LNCaP clone FGC (cell line): ENCODE measurements at regions not wholly inside any gene's neighbourhood (a gene's known extent, or its start where the extent isn't known, plus 50 kb on each side); places are given as distances from the start of the nearest gene placed in this dataset.

Experiments
- DNase-seq: peaks from one replicate; pipeline ENCODE4 v3.0.0-alpha.2; 2011; ENCODE audit warnings: low read depth
- H3K4me3 ChIP-seq: 2 replicates; pipeline ENCODE4 v1.5.1; 2011; ENCODE audit warnings: mild to moderate bottlenecking, low read depth, low read length, control low read depth
- TF ChIP-seq, protein P1 (sequence below): IDR thresholded peaks from 2 replicates; pipeline ENCODE4 v1.5.1; 2012; ENCODE audit warnings: mild to moderate bottlenecking; ENCODE audit not compliant: control insufficient read depth, insufficient read depth; ENCODE audit errors: extremely low read depth

DNA sequence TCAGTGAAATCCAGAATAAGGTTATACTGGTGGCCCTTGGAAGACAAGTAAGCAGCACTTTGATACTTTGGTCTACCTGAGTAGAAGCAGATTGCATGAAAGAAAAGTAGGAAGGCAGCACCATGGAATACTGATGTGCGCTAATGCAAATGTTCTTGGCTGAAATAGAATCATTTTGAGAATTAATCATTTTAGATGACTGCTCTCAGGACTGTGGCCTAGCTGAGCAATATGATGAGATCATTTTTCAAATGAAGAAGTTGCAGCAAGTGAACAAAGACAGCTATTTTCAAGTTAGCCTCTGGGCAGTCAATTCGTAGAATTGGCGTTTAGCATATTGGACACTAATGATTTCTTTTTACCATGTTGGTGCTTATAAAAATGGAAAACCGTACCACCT lies 483.5 kb downstream of the TMEM232 start:
- no peak for DNase-seq
- TF ChIP-seq, protein P1, sequence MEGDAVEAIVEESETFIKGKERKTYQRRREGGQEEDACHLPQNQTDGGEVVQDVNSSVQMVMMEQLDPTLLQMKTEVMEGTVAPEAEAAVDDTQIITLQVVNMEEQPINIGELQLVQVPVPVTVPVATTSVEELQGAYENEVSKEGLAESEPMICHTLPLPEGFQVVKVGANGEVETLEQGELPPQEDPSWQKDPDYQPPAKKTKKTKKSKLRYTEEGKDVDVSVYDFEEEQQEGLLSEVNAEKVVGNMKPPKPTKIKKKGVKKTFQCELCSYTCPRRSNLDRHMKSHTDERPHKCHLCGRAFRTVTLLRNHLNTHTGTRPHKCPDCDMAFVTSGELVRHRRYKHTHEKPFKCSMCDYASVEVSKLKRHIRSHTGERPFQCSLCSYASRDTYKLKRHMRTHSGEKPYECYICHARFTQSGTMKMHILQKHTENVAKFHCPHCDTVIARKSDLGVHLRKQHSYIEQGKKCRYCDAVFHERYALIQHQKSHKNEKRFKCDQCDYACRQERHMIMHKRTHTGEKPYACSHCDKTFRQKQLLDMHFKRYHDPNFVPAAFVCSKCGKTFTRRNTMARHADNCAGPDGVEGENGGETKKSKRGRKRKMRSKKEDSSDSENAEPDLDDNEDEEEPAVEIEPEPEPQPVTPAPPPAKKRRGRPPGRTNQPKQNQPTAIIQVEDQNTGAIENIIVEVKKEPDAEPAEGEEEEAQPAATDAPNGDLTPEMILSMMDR: no peak
- no peak overlapping the region for H3K4me3 ChIP-seq

DNA sequence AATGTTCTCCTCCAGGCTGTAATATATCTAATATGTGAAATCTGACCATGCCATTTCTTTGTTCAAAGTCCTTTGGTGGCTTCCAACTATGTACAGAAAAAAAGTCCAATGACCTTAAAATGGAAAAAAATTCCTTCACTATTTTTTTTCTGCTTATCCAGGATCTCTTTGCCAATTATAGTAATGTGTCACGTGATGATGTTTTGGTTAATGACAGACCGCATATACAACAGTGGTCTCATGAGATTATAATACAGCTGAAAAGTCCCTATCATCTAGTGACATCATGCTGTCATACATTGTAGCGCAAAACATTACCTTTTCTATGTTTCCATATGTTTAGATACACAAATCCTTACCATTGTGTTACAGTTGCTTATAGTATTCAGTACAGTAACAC lies 477.6 kb downstream of the TMEM232 start:
- H3K4me3 ChIP-seq: no peak overlapping the region
- DNase-seq: no peak
- TF ChIP-seq, protein P1: no peak

DNA sequence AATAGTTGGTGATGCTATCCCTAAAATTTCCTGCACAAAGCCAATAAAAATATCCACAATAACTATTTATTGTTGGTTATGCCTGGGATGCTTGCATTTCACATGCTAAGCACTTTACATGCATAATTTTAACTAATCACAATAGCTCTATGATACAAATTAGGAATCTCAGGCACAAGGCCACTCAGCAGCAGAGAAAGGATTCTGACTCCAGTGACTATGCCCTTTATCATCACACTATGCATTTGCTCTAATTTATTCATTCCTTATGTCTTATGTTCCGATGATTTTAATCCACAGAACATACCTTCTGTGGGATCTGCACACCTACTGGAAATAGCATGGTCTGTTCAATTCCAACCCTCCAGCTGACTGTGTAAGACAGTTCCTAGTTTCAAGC lies 476.1 kb downstream of the TMEM232 start:
- DNase-seq: no peak
- H3K4me3 ChIP-seq: no peak overlapping the region
- TF ChIP-seq, protein P1: no peak

DNA sequence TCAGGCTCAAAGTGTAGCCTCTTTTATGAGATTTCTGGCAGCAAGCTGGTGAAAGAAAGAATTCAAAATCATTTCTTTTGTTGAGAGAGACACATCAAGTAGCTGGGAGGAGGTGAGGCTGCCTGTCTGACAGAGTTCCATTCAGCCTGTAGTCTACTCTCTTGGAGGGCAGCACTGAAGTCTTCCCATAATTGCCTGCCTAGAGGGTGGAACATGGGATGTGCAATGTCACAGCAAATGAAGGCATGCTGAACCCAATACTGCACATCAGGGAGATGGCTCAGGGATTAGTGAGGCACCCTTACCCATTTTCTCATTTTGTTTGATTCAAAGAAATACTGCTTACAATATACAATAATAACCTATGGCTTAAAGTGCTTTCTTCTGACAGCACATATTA lies 475.7 kb downstream of the TMEM232 start:
- no peak for DNase-seq
- TF ChIP-seq, protein P1: no peak
- no peak overlapping the region for H3K4me3 ChIP-seq

DNA sequence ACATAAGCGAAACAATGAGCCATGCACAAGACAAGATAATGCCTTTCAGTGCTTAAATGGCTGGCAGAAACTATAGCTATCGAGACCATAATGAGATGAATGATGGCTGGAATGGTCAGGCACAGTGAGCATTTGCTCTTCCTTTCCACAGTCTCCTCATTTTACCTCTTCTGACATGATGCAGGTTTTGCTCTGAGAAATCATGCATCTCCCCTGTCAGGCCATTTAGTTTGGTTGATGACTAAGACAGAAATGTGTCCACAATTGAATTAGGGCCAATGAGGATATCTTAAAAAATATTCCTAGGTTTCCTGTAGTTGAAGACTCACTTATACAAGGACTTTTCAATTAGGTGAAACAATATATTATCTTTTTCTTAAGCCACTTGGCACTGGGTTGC lies 475.1 kb downstream of the TMEM232 start:
- H3K4me3 ChIP-seq: no peak overlapping the region
- TF ChIP-seq, protein P1: no peak
- DNase-seq: no peak

DNA sequence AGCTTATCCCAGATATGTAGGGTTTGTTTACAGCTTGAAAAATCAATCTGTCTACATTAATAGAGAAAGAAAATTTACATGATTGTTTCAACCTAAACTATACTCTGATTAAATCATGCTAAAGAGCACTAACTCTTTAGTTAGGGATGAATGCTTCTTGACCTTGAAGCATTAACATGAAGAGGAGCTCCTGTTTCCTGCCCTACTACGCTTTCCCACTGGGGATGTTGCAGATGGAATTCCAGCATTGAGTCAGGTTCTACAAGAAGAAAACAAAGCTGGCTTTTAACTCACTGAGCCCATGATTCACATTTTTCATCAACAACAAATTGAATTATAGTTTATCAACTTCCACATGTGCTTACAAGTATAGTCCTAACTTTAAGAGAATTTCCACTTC lies 471.3 kb downstream of the TMEM232 start:
- no peak for DNase-seq
- TF ChIP-seq, protein P1: no peak
- no peak overlapping the region for H3K4me3 ChIP-seq

DNA sequence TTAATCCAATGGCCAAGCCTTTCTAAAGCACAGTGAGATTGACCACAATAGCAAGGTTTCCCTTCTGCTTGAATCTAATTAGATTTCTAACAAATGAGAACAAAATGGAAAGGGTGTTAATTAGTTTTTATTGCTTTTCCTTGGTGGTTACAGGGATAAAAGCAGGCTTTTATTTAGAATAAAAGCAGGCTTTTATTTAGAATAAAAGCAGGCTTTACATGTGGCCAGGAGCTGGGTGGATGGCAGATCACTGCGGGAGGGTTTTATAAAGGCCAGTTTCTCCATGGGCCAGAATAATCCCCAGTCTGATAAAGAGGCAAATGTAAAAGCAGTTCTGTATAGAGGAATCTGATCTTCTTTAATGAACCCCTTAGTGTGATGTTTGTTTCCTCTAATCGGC lies 470.2 kb downstream of the TMEM232 start:
- TF ChIP-seq, protein P1: no peak
- no peak for DNase-seq
- no peak overlapping the region for H3K4me3 ChIP-seq
